ENCODE measurements at regions not wholly inside any gene's neighbourhood (a gene's known extent, or its start where the extent isn't known, plus 50 kb on each side); places are given as distances from the start of the nearest gene placed in this dataset.
"Not testable (repeated sequence)": the region's sequence is repeated elsewhere in the genome, so short reads cannot be mapped to it uniquely, and the experiment has no call there.

GRCh38 chr6:144397141-144397540, 112.0 kb downstream of the UTRN start:
- DNase-seq, result no peak

GRCh38 chr6:144400321-144400720, 115.2 kb downstream of the UTRN start:
- DNase-seq, result no peak

DNA sequence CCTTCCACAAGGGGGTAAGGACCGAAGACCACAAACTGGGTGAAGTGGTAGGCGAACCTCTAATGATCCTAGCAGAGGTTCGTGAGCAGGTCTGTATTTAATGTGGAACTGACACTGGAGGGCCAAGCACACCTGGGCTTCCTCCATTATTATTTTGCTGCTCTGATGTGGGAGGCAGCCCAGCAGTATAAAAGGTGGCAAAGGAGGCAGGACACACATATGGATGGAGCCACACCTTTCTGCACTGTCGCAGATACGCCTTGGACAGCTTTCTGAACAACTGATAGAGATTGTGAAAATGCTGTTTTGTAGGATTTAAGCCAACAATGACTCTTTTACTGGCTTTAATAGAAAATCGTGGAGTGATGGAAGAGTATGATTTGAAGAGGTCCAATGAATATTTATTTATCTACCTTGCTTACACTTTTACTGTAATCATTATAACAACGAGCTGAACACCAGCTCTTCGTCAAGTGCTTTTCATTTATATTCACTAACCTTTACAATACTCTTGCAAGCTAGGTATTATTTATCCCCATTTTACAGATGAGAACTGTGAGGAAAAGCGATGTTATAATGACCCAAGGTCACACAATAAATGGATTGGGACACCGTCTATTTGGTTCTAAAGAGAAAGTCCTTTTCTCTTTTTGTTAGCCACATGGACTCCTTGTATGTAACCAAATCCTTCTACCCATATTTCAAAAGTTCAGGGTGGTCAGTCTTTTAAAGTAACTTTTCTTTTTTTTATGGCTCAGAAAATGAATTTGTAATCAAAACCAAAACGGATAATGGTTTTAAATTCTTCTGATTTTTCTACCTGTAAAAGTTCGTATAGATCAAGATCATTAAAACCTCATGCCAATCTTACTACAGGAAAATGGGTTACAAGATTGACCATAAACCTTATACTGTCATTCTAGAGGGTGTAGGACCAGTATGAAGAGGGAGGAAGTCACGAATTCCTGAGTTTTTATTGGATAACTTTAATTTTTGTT, 116.9 kb downstream of the UTRN start:
- no peak for DNase-seq

DNA sequence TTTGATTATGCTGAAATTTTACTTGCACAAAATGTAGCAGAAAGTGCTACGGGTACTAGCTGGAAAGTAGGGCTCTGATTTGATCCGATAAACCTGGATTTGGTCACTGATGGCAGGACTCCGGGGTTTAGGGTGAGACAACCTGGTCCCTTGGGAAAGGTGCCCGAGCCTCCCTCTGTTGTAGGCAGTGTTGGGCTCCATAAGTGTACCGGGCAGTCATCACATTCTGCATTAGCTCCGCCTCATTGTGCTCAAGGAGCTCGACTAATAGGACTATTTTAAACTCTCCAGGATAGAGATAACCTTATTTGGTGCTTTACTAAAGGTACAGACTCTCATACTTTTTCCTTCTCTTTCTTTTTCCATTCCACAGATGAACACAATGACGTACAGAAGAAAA, 117.6 kb downstream of the UTRN start:
- DNase-seq, result no peak

- no peak for DNase-seq
Measured at GRCh38 chr6:144405163-144405562, 120.0 kb downstream of the UTRN start.

DNA sequence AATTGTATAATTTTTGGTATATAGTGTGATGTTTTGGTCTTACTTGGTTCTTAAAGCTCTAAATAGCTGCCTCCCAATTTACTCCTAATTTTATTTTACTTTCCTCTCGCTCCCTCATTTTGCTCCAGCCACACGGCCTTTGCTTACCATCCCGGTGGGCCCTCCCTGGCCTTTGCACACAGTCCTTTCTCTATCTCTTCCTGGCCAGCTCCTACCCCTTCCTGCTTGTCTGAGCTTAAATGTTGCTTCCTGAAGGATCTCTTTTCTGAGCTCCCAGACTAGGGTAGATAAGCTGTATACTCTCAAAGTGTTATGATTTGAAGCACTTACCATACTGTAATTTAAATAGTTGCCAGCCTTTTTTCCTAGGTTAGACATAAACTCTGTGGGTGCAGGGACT, 121.7 kb downstream of the UTRN start:
- DNase-seq, result no peak

DNA sequence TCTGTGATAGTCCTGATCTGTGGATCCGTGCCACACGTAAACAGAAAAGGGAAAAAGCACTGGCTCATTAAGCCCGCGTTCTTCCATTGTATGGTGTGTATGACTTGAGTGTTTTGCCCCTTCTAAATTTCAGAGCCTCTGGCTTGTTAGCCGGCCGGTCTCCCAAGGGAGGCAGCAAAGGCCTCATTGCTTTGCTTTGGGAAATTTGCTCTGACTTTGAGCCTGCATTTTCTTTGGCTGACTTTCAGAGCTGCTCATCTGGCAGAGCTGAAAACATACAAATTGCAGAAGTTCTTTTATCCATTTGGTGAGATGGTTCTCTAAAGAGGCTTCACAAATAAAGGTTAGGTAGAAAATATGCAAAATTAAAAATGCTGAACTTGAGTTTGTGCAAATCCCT, 123.0 kb downstream of the UTRN start:
- DNase-seq, result no peak

- no peak for DNase-seq
Measured at GRCh38 chr6:144410059-144410458, 124.9 kb downstream of the UTRN start.

GRCh38 chr6:144410574-144410973, 125.4 kb downstream of the UTRN start:
- DNase-seq, result not testable (repeated sequence)

GRCh38 chr6:144411531-144412165, 126.5 kb downstream of the UTRN start:
- no peak for DNase-seq

DNA sequence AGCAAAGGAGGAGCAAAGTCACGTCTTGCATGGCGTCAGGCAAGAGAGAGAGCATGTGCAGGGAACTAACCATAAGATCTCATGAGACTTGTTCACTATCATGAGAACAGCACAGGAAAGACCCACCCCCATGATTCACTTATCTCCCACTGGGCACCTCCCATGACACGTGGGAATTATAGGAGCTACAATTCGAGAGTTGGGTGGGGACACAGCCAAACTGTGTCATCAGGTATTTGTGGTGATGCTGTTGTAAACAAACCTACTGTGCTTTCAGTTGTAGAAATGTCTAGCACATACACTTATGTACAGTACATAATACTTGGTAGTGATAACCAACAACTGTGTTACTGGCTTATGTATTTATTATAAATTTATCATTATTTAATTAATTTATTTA, 128.3 kb downstream of the UTRN start:
- DNase-seq, result no peak

GRCh38 chr6:144415014-144415413, 129.9 kb downstream of the UTRN start:
- no peak for DNase-seq

GRCh38 chr6:144415835-144416237, 130.7 kb downstream of the UTRN start:
- DNase-seq, result no peak

DNA sequence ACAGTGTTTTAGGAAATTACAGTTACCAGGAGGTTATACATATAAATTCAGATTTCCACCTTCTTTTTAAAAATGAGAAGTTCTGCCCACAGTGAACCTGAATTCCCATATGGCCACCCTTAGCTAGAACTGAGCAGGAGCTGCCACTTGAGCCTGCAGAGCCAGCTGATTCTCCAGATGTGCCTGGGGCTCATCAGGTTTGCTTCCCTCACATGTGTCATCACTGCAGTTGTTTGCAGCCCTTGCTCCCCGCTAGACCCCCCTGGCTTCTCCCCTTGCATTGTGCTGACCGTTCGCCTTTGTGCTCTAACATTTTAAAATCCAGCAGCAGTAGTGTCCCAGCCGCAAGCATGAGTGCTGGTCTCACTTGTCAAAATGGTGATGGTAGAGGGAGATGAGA, 131.1 kb downstream of the UTRN start:
- no peak for DNase-seq

DNA sequence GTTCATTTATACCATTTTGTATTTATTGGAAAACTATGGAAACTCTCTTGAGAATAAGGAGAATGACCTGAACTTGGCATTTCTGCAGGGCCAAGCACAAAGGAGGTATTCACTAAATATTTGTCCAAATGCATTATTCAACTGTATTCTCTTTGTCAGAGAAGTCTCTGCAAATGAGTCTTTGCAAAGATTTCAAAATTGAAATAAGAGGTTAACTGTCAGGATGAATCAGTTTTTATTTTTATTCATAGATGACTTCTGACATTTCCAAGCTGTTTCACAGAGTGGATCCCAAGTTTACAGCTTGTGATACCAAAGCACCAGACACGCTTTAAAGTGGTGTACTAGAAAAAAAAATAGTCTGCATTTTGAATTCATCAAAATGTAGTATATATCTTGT, 131.6 kb downstream of the UTRN start:
- DNase-seq, result no peak

DNA sequence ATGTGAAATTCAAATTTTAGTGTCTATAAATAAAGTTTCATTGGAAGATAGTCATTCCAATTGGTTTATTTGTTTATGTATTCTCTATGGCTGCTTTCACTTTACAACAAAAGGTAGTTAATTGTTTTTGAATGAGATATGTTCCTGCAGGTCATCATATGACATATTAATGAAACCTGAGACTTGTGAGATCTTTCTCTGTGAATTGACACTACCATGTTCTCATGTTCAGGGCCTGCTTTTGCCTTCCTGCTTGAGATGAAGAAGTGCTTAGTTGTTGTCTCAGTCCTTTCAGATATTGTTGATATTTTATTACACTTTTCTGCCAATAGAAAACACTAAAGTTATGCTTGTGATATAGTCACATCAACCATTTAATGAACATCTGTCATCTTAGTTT, 132.5 kb downstream of the UTRN start:
- no peak for DNase-seq

DNA sequence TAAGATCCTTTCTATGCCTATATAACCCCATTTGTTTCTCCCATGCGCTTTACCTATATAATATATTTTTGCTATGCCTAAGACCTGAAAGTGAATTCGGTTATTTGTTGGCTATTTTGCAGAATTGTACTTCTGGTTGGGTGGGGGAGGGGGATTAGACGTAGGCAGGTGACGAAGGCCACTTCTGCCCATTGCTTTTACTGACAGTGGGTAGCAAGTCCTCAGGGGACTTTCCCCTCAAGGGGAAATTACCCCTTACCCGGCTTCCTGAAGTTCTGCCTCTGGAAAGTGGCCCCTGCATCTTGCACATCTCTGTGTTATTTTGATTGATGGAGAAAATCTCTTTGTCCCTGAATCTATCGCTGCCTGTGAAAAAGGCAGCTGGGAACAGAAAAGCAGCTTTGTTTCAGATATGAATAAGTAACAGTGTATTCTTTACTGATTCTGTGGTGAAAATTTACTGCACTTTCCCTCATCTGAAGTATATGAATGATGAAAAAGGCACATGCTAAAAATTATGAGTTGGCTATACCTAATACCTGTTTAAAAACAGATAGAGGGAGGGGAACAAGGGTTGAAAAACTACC, 133.9 kb downstream of the UTRN start:
- no peak for DNase-seq

DNA sequence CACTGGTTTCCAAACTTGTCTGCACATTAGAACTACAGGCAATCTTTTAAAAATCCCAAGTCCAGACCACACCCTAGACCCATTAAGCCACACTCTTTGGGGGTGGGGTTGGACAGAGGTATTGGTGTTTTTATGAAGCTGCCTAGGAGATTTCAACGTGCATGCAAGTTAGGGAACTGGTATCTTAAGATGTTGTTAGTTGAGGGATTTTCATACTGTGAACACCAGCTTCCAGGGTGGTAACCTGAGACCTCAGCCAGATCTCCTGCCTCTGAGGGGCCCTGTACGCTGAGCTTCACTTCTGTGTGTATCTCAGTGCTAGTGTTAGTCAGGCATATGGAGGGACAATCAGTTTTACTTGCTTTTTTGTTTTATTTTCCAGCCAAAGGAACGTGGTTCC, 138.0 kb downstream of the UTRN start:
- DNase-seq, result no peak

DNA sequence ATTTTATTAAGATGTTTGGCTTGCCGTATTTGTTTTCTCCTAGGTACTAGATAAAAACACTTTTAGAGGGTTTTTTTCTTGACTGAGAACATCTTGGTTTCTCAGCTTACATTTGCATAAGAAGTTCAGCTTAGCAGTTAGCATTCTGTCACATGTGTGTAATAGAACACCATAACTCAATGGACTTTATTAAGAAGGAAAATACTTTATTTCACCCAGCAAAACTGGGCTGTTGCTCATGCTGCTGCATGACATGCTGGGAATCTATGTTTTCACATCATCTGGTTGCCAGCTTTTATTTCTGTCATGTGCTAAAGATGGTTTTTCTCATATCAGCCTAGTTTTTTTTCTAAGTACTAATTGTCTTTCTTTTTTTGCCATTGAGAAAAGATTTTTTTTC, 144.6 kb downstream of the UTRN start:
- no peak for DNase-seq

- not testable (repeated sequence) for DNase-seq
Measured at GRCh38 chr6:144433446-144433845, 148.3 kb downstream of the UTRN start.

GRCh38 chr6:144434308-144434990, 149.3 kb downstream of the UTRN start:
- DNase-seq, result no peak

DNA sequence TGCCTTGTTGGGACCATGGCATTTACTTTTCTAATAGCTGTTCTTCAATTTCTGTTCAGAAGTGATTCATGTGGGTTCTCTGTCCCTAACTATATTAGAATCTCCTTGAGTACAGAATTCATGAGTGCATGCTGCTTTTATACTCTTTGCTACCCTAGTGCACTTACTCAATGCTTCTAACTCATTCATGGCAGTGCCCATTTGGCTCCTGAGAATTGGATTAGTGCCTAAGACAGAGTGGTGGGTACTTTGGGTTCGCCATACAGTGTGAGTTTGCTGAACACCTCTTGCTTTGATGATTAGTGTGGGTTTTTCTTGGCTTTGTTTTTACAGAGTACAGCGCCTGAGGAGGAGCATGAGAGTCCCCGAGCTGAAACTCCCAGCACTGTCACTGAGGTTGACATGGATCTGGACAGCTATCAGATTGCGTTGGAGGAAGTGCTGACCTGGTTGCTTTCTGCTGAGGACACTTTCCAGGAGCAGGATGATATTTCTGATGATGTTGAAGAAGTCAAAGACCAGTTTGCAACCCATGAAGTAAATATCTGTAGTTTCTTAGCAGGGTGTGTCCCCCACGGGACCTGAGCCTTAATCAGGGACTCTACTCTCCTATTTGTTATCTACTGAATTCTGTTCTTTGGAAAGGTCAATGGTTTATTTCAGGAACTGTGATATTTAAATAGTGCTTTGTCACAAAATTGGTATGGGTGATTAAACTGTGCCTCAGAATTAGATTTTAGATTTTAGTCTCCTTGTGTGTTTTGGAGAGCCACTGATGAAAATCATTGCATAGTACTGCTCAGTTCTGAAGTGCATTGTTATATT, 150.7 kb downstream of the UTRN start:
- no peak for DNase-seq

Data from NCI-H1930 (cell line).